ENCODE measurements at regions not wholly inside any gene's neighbourhood (a gene's known extent, or its start where the extent isn't known, plus 50 kb on each side); places are given as distances from the start of the nearest gene placed in this dataset.
"Not testable (repeated sequence)": the region's sequence is repeated elsewhere in the genome, so short reads cannot be mapped to it uniquely, and the experiment has no call there.

DNA sequence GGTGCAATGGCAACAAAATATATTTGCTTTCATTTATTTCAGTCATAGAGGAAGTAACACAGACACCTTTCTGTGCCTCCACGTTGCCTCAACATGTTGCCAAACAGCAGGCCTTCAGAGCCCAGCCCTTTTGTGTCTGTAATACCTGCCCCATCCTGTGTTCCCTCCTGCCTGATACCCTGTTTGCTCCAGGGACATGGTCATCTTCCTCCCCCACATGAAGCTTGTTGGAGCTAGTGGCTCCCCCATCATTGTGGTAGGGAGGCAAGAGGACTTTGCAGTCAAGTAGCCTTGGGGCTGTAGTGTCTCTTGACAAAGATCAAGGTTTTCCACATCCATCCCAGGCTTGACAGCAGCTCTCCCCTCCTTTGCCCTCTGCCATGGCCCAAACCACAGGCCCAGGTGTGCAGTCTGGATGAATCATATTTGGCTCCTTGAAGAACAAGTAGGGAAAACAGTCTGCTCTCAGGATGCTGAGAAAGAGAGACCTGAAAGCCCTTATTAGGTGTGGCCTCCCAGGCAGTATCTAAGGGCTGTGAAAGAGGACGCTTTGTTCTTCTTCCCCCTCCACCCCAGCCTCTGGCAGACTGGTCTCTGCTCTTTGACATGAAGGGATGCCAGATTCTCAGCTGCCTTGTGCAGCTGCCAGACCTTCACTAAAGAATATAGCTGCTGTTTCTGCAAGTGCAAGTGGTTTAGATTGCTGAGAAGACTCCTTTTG lies 329.0 kb downstream of the C12orf75 start:
- no peak for DNase-seq

DNA sequence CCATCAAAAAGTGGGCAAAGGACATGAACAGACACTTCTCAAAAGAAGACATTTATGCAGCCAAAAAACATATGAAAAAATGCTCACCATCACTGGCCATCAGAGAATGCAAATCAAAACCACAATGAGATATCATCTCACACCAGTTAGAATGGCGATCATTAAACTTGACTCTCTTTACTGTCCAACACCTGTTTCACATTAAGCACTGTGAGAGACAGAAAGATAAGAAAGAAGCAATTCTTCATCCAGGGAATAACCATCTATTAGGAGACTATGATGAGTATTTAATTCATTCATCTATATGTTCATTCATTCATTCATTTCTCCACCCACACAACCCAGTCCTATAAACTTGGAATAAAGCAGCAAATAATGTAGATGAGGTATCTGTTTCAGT lies 334.3 kb downstream of the C12orf75 start:
- DNase-seq = not testable (repeated sequence)

DNA sequence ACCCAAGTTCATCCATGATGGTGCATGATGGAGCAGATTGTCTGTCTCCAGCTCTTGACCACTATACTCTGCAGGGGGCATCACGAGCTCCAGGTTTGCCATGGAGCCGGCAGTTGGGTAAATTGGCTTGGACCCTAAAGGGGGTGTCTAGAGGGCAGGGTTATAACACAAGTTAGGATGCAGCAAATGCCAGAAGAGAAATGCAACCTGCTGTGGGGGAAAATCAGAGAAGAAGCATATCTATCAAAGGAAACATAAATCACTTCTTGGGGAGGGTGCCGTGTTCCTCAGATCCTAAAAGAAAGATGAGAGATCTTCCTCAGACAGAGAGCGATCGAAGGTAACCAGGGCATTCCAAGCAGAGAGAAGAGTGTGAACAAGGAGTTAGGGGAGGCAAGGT lies 334.9 kb downstream of the C12orf75 start:
- DNase-seq = no peak

DNA sequence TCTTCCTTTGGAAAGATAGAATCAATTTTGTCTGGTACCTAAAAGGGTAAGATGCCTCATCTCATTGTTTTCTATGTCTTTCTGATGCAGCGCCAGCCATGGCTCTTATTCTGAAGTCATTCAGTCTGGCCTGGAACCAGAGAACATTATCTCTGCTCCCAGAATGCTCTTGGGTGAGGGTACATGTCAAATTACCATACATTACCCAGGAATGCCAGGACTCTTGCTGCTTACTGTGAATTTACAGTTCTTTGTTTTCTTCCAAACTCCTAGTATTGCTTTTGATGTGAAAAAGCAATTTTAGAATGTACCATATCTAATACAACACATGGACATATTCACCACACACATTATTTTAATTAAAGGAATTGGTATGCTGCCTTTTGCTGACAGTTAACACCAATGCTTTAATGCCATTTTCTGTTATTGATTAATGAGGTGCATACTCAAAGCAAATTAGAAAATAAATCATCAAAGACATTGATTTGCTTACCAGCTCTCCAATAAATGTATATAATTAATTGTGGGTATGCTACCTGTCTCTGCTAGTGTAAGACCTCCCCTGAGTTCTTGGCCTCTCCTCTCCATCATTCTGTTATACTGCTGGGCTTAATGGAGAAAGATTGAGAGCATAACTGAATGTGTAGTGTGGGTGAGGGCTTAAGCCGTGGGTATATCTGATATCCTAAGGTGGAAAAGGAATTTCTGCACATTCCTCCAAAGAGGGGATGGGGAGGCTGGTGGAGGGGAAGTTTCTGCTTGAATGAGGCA lies 337.7 kb downstream of the C12orf75 start:
- DNase-seq = no peak

DNA sequence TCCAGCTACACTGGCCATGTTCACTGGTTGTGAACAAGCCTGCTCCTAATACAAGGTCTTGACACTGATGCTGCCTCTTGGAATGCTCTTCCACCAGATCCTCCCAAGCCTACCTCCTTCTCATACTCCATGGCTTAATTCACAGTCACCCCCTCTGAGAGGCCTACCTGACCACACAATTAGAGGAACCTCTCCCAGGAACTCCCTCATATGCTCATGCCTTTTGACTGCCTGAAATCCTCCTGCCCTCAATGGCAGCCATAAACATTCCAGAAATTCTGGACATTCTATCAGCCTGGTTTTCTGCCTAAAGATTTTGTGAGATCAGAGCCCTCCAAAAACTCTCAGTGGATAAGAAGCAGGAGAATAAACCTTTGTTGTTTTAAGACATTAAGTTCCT lies 340.2 kb downstream of the C12orf75 start:
- DNase-seq = no peak

DNA sequence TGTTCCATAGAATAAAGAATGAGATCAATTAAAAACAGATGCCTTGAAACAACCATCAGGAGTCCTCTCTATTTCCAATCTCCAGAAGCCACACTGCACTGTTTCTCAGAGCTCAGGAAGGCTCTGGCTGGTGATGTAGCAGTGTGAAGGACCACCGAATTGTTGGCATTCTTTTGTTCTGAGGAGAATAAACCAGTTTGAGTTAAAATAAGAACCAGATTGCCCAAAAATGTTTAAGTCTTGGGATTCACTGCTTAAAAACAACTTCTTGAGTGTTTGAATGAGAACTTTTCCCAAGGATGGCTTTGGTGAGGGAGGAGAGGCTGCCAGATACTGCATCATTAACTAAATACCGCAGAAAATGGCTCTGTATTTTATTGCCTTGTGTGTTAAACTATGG lies 341.2 kb downstream of the C12orf75 start:
- no peak for DNase-seq

DNA sequence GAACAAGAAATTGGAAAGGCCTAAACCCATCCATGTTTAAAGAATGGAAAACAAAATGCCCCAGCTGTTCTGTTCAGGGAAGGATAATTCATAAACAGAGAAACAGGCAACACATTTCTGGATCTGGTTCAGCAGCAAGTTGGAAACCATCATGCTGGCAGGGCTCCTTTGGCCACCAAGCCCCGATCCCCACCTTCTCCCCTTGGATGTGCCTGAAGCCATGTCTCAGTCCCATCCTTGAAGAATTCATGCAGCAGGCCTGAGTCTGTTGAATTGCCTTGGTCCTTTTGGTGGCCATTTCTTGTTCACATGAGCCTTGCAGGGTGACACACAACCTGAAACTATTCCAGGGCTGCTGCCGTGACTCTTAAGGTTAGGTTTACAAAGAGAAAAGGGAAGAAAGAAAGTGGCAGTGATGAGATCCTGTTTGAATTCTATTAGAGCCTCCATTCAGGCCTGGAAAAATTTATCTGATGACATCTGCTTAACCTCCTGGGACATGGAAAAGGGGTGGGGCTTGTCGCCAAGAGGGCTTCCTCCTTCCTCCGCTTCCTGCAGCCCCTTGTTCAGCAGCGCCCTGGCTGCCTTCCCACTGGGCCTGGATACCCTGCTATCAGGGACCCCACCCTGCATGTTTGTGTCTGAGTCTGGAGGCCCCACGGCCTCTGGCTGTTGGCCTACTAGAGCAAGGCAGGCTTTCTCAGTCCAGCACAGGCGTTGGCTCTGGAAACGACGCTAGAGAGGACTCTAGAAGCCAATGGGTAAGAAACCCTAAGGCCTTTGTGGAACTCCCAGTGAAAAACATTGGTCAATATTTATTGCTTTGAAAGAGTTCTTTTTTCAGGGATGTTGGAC lies 341.9 kb downstream of the C12orf75 start:
- DNase-seq = peak; percentile 6

DNA sequence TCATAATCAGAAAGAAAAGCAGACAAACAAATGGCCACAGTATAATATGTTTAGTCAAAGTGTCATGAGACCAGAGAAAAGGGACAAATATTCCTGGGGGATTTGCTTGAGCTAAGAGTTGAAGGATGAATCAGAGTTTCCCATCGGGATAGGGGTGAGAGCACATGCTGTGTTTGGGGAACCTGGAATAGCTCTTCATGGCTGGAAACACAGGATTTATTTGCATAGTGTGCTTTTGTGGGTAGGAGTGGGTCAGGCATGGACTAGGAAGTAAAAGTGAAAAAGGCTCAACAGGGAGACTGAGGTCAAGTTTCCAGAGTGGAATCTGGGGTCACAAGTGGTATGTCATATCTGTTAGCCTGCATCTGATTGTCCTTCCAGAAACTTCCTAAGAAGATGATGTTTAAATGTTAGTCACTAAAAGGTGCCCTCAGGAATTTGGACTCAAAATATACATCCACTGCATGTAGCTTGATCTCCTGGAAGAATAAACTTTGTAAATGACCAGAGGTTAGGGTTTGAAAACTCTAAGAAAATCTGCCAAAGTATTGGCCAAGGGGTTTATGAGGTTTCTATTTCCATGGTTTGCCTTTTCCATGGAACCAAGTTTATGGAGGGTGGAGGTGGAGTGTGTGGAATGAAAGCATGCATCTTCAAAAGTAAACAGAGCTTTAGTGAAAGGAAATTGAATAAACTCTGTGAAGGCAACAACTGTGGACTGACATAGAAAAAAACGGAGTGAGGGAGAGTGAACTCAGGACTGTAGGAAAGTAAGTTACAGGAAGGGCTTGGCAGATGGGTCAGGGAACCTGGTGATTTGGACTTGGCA lies 344.6 kb downstream of the C12orf75 start:
- no peak for DNase-seq

DNA sequence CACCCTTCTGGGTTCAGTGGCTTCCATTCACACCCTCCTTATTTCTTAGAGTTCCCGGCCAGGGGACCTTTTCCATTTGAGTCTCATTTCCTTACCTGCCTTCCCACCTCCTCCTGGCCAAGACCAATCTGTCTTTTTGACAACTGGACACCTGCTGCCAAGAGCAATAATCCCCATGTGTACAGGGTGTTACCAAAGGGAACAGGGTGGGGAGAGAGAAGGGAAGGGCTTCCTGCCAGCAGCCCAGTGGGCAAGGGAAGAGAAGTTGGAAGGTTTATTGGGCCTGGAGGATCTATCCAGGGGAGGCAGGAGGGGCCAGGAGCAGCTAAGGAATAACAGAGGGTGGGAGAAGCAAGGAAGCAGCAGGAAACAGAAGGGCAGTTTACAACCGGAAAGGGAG lies 346.2 kb downstream of the C12orf75 start:
- peak; percentile 83 for DNase-seq

DNA sequence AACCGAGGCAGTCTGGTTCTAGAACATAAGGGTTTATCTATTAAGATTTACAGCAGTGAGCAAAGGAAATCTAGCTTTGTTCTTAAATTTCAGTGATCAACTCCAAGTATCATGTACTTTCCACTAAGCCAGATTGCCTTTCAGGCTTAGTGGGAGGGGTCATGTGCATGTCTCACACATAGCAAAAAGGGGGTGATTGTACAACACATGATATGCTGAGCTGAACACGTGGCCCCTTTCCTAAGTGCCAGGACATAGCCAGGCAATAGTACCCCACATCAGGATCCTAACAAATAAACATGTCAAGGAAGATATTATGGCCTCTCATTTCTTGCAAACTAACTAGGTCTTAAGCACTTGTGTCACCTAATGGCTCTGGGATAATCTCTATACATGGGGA lies 347.2 kb downstream of the C12orf75 start:
- peak; percentile 78 for DNase-seq

DNA sequence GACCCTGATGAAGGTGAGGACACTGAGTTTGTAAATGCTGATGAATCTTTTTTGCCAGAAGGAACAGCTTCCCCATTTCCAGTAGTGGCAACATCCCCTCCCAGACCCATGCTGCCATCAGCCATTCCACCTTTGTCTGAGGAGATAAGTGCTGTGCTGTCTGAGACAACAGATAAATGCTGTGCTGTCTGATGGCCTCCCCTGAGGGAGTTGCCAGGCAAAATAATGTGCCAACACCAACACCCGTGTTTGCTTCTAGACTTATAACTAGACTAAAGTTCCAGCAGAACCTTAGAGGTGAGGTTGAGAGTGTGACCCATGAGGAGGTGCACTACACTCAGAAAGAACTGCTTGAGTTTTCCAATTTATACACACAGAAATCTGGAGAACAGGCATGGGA lies 349.5 kb downstream of the C12orf75 start:
- DNase-seq = no peak

DNA sequence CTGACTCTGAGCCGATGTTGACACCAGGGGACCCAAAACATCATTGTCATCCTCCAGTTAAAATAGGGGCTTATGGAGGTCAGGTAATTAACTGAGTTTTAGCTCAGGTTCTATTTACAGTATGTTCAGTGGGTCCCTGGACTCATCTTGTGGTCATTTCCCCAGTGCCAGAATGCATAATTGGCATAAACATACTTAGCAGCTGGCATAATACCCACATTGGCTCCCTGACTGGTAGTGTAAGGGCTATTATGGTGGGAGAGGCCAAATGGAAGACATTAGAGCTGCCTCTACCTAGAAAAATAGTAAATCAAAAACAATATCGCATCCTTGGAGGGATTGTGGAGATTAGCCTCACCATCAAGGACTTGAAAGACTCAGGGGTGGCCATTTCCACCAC lies 350.9 kb downstream of the C12orf75 start:
- DNase-seq = no peak

DNA sequence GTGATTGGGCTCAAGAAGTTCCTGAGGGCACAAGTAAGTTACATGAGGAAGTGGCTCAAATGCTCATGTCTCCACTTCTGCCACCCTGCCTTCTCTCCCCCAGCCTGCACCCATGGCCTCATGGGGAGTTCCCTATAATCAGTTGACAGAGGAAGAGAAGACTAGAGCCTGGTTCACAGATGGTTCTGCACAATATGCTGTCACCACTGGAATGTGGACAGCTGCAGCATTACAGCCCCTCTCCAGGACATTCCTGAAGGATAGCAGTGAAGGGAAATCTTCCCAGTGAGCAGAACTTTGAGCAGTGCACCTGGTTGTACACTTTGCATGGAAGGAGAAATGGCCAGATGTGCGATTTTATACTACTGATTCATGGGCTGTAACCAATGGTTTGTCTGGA lies 352.3 kb downstream of the C12orf75 start:
- not testable (repeated sequence) for DNase-seq

DNA sequence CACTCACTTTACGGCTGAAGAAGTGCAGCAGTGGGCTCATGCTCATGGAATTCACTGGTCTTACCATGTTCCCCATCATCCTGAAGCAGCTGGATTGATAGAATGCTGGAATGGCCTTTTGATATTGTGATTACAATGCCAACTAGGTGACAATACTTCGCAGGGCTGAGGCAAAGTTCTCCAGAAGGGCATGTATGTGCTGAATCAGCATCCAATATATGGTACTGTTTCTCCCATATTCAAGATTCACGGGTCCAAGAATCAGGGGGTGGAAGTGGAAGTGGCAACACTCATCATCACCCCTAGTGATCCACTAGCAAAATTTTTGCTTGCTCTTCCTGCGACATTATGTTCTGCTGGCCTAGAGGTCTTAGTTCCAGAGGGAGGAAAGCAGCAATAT lies 353.3 kb downstream of the C12orf75 start:
- not testable (repeated sequence) for DNase-seq

DNA sequence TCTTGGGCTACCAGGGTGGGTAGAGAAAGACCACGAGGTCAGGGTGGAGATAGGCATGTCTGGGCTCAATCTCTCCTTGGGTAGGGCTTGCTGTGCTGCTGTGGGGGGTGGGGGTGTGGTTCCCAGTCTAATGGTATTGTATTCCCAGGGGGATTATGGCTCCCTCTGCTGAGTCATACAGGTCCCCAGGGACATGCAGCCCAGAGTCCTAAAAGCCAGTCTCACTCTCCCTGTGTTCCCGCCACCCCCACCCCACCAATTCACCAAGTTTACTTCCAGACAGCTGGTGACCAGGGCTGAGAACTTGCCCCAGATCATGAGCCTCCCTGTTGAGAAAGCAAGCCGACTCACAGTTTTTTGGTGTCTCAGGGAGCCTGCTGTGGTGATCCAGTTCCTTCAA lies 367.6 kb downstream of the C12orf75 start:
- DNase-seq = peak; percentile 65

DNA sequence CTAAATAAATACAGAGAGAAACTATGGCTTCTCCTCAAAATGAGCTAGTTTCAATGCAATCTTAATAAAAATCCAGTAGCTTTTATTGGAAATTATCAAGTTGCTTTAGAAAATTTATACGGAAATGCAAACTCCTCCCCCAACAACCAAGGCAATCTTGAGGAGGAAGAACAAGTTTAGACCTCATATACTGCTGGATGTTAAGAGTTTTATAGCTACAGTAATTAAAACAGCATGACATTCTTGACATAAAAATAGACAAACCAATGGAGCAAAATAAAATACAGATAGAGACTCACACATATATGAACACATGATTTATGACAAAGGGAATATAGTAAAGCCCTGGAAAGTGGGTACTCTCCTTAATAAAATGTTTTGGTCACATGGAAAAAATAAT lies 368.7 kb downstream of the C12orf75 start:
- no peak for DNase-seq

DNA sequence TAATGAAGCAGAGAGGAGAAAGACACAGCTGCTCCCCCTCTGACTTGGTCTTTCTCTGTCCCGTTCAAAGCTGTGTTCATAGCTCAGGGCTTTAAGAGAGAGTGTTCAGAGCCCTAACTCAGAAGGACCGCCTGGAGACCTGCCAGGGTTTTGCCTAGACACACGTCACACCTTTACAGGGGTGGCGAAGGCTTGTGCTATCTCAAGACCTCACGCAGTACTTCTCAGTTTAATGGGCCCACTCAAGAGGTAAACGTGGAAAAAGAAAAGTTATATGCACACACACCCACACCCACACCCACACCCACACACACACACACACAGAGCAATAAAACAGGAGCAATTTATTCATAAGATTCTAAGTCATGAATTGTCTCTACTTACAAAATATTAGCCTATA lies 374.3 kb downstream of the C12orf75 start:
- DNase-seq = no peak

DNA sequence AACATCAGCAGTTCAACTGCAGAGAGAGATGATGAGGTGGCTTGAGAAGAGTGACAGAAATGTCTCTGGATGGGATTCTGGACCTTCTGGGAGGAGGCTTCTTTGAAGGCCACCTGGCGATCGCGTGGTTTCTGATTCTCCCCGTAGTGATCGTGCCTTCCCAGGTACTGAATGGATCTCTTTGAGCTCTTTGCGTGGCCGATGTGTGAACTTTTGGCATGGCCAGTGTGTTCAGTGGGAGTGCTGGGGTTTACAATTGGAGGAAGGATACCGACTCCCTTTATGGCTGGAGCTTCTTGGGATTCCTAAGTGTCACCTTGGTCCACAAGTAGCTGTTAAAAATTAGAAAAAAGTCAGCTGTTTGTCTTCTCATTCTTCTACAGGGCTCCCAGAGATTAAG lies 374.7 kb downstream of the C12orf75 start:
- DNase-seq = no peak

DNA sequence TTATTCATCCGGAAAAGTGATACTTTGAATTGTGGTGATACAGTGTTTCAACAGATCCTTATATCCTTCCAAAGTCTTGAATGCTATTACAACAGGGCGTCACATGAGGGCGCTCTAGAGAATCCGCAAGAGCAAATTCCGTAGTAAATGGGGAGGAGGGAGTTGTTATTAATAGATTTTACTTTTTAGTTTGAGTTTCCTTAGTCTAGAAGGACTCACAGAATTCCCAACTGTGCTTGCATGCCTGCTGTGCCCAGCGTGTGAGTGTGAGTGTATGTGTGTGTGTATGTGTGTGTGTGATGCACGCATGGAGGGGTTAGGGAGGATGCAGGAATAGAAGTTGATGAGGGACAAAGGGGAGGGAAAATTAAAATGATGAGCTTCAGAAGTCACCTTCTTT lies 375.3 kb downstream of the C12orf75 start:
- peak; percentile 57 for DNase-seq

DNA sequence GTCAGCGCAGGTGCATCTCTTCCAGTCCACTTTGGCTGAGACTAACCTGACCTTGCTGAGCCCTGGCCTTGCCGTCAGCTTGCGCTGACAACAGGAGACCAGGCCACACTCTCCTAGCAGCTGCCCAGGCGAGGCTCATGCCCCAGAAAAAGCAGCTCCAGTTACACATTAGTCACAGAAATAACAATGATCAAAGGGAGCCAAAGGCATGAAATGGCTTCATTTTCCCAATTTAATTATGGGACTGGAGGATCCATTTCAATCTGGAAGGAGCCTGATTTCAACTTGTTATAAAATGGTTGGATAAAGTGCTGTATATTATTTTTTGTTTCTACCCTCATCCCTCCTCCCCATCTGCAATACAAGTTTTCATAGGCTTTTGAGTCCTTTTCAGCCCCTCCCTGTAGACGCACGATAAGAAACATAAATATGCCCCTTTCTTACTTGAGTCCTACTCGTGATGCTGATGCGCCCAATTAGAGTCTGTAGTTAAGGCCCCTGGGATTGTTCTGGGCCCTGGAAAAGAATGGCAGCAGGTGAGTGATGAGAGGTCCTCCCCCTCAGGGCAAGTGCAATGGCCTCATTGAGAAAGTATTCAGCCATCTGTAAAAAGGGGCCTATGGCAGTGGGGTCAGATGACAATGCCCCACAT lies 376.0 kb downstream of the C12orf75 start:
- no peak for DNase-seq

DNA sequence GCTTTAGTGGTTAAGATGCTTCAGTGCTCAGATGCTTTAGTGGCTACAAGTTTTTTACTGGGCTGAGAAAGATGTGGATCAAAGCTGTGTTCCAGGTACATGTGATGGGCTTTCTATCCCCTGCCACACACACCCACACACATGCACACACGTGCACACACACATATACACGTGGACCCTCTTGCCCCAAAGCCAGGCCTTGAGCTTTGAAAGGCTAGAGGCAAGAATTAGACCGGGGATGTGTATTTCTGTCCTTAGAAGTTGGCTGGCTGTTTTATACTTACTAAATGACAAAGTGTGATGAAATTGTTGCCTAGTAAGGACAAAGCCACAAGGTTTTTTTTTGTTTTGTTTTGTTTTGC lies 376.5 kb downstream of the C12orf75 start:
- no peak for DNase-seq

DNA sequence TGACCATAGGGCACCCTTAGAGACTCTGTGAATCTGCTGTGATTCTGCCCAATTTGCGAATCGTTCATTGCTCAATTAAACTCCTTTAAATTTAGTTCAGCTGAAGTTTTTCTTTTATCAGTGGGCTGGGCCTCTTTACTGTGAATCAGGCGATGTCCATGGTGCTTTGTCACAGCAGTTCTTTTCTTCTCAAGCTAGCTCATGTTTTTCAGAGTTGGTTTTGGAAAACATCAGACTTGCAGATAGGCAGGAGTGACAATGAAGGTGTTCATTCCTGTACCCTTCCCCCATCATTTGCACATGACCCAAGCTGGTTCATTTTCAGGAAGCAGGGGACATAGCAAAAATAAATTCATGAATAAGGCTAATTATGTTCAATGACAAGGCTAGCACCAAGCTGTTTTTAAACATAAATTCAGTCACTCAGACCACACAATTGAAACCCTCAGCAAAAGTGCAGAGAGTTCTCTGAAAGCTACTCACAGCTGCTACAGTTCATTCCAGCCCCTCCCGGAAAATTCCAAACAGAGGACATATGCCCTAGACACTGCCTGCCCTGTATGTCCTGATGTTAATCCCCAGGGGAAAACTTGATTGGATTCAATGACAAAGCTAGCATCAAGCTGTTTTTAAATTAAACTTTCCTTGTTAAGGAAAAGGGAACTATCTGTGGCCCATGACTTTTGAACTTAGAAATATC lies 383.3 kb downstream of the C12orf75 start:
- DNase-seq = peak; percentile 84

All from NCI-H82 (cell line).